ENCODE measurements at regions not wholly inside any gene's neighbourhood (a gene's known extent, or its start where the extent isn't known, plus 50 kb on each side); places are given as distances from the start of the nearest gene placed in this dataset.

GRCh38 chrX:6679550-6679949 is 144.6 kb upstream of the VCX3A start:
- no peaks in the 10 kb centered on the region for H3K9me3 ChIP-seq
- H3K4me3 ChIP-seq, result no peak overlapping the region
- no peaks in the 10 kb centered on the region for H3K27me3 ChIP-seq
- no peak for DNase-seq
- no peak overlapping the region for H3K27ac ChIP-seq
- H3K4me1 ChIP-seq, result no peaks in the 10 kb centered on the region
- H3K36me3 ChIP-seq, result no peaks in the 10 kb centered on the region
- no peak for TF ChIP-seq CTCF (IDR thresholded peaks at IDR 0.05)
- TF ChIP-seq POLR2A (IDR thresholded peaks at IDR 0.05), result no peak

GRCh38 chrX:6678313-6678712 is 143.4 kb upstream of the VCX3A start:
- TF ChIP-seq CTCF (IDR thresholded peaks at IDR 0.05) (no peak), POLR2A (IDR thresholded peaks at IDR 0.05) (no peak)
- H3K9me3 ChIP-seq, result no peaks in the 10 kb centered on the region
- DNase-seq, result no peak

GRCh38 chrX:6674734-6675133 is 139.8 kb upstream of the VCX3A start:
- H3K4me1 ChIP-seq, result no peaks in the 10 kb centered on the region
- no peaks in the 10 kb centered on the region for H3K9me3 ChIP-seq
- H3K27ac ChIP-seq, result no peak overlapping the region
- no peak overlapping the region for H3K4me3 ChIP-seq
- TF ChIP-seq POLR2A (IDR thresholded peaks at IDR 0.05) (no peak), CTCF (IDR thresholded peaks at IDR 0.05) (no peak)
- no peaks in the 10 kb centered on the region for H3K36me3 ChIP-seq
- DNase-seq, result no peak
- no peaks in the 10 kb centered on the region for H3K27me3 ChIP-seq

More at GRCh38 chrX:6678313-6678712, 143.4 kb upstream of the VCX3A start:
- Histone ChIP-seq H3K36me3 (no peaks in the 10 kb centered on the region), H3K4me3 (no peak overlapping the region), H3K4me1 (no peaks in the 10 kb centered on the region), H3K27ac (no peak overlapping the region), H3K27me3 (no peaks in the 10 kb centered on the region)

GRCh38 chrX:6667048-6667768 is 132.3 kb upstream of the VCX3A start:
- Histone ChIP-seq H3K27ac (no peak overlapping the region), H3K4me1 (no peaks in the 10 kb centered on the region), H3K27me3 (no peaks in the 10 kb centered on the region), H3K9me3 (no peaks in the 10 kb centered on the region), H3K4me3 (no peak overlapping the region), H3K36me3 (no peaks in the 10 kb centered on the region)
- no peak for DNase-seq
- TF ChIP-seq CTCF (IDR thresholded peaks at IDR 0.05) (no peak), POLR2A (IDR thresholded peaks at IDR 0.05) (no peak)

- H3K4me1 ChIP-seq, result no peaks in the 10 kb centered on the region
Observed at GRCh38 chrX:6666624-6667023, 131.7 kb upstream of the VCX3A start.

More at GRCh38 chrX:6666624-6667023, 131.7 kb upstream of the VCX3A start:
- Histone ChIP-seq H3K36me3 (no peaks in the 10 kb centered on the region), H3K4me3 (no peak overlapping the region), H3K27me3 (no peaks in the 10 kb centered on the region), H3K27ac (no peak overlapping the region), H3K9me3 (no peaks in the 10 kb centered on the region)
- DNase-seq, result no peak
- TF ChIP-seq CTCF (IDR thresholded peaks at IDR 0.05) (no peak), POLR2A (IDR thresholded peaks at IDR 0.05) (no peak)

Measured in Peyer's patch (tissue), 4 donors.